IMR-90 (cell line): ENCODE measurements at regions not wholly inside any gene's neighbourhood (a gene's known extent, or its start where the extent isn't known, plus 50 kb on each side); places are given as distances from the start of the nearest gene placed in this dataset.

ENCODE experiments used
- ATAC-seq: fragments of 200-7000 bp; cut with Tn5 transposase; 2 replicates; pipeline ENCODE4 v1.9.1; 2020; ENCODE audit warnings: low read depth, mild to moderate bottlenecking, moderate library complexity
- BruUV-seq: library from RNA; stranded (reverse); fragments of 400-500 nt; replicated peaks from 2 replicates; lab custom pipeline; 2021; lab: Mats Ljungman, UMichigan
- CTCF ChIA-PET: fragments of 300-600 bp; formaldehyde crosslinking; extraction: SDS; loops from one replicate; lab custom pipeline; 2021; ENCODE audit warnings: antibody characterized with exemption; lab: Yijun Ruan, JAX
- POLR2A ChIA-PET: fragments of 300-600 bp; sonication (Branson Sonifier 250); formaldehyde crosslinking; loops from one replicate; lab custom pipeline; 2022; ENCODE audit warnings: antibody characterized with exemption; ENCODE audit not compliant: unreplicated experiment; lab: Charles Lee
- DNase-seq: peaks from one replicate; pipeline ENCODE4 v3.0.0; 2013
- H2AFZ ChIP-seq: replicated peaks from 2 replicates; pipeline ENCODE3; 2013; ENCODE audit warnings: low read length, mild to moderate bottlenecking; ENCODE audit not compliant: poor library complexity
- H2AK5ac ChIP-seq: 2 replicates; pipeline ENCODE4 v1.6.1; 2013; ENCODE audit warnings: low read depth, low read length, inconsistent platforms
- H2AK9ac ChIP-seq: replicated peaks from 2 replicates; pipeline ENCODE3; 2013; ENCODE audit warnings: mild to moderate bottlenecking, low read depth, low read length, moderate library complexity; ENCODE audit not compliant: poor library complexity
- H2BK120ac ChIP-seq: 2 replicates; pipeline ENCODE4 v1.6.1; 2013; ENCODE audit warnings: low read depth, low read length, inconsistent platforms
- H2BK15ac ChIP-seq: 3 replicates; pipeline ENCODE4 v1.6.1; 2013; ENCODE audit warnings: low read depth, low read length, inconsistent platforms
- H2BK20ac ChIP-seq: 2 replicates; pipeline ENCODE4 v1.6.1; 2013; ENCODE audit warnings: low read depth, mild to moderate bottlenecking, inconsistent platforms, low read length, moderate library complexity
- H2BK5ac ChIP-seq: 2 replicates; pipeline ENCODE4 v1.6.1; 2013; ENCODE audit warnings: mild to moderate bottlenecking, low read depth, low read length, inconsistent platforms; ENCODE audit not compliant: poor library complexity, severe bottlenecking
- H3K14ac ChIP-seq: replicated peaks from 2 replicates; pipeline ENCODE4 v1.6.1; 2013; ENCODE audit warnings: low read depth, low read length, inconsistent platforms
- H3K18ac ChIP-seq: 2 replicates; pipeline ENCODE4 v1.6.1; 2013; ENCODE audit warnings: low read depth, low read length, control low read depth
- H3K23ac ChIP-seq: 2 replicates; pipeline ENCODE4 v1.6.1; 2013; ENCODE audit warnings: low read depth, low read length, inconsistent platforms
- H3K27ac ChIP-seq: 2 replicates; pipeline ENCODE4 v1.5.1; 2013; ENCODE audit warnings: mild to moderate bottlenecking, control low read depth, low read length; ENCODE audit not compliant: insufficient read depth
- H3K27me3 ChIP-seq: 2 replicates; pipeline ENCODE4 v1.6.1; 2013; ENCODE audit warnings: low read length; ENCODE audit not compliant: control insufficient read depth, insufficient read depth
- H3K36me3 ChIP-seq: 2 replicates; pipeline ENCODE4 v1.6.1; 2013; ENCODE audit warnings: low read length, mixed read lengths; ENCODE audit not compliant: control insufficient read depth, insufficient read depth
- H3K4ac ChIP-seq: 2 replicates; pipeline ENCODE4 v1.6.1; 2013; ENCODE audit warnings: low read depth, low read length, inconsistent platforms
- H3K4me1 ChIP-seq: 2 replicates; pipeline ENCODE4 v1.6.1; 2013; ENCODE audit warnings: low read length, mixed read lengths; ENCODE audit not compliant: control insufficient read depth, insufficient read depth
- H3K4me2 ChIP-seq: 2 replicates; pipeline ENCODE4 v1.6.1; 2013; ENCODE audit warnings: low read depth, mild to moderate bottlenecking, control low read depth, low read length, moderate library complexity
- H3K4me3 ChIP-seq: 2 replicates; pipeline ENCODE4 v1.5.1; 2013; ENCODE audit warnings: low read depth, mild to moderate bottlenecking, control low read depth, low read length, moderate library complexity; ENCODE audit not compliant: insufficient read depth
- H3K56ac ChIP-seq: 2 replicates; pipeline ENCODE4 v1.6.1; 2013; ENCODE audit warnings: low read length, inconsistent platforms; ENCODE audit not compliant: insufficient read depth; ENCODE audit errors: extremely low read depth
- H3K79me1 ChIP-seq, 2 experiments: 2 replicates each; pipeline ENCODE4 v1.6.1; 2013; ENCODE audit warnings: low read length in 2 of 2, inconsistent platforms in 1 of 2, low read depth in 1 of 2
- H3K9ac ChIP-seq: 2 replicates; pipeline ENCODE4 v1.6.1; 2013; ENCODE audit warnings: low read depth, low read length, control low read depth
- H3K9me1 ChIP-seq: 2 replicates; pipeline ENCODE4 v1.6.1; 2013; ENCODE audit warnings: low read length, inconsistent platforms; ENCODE audit not compliant: insufficient read depth
- H3K9me3 ChIP-seq: 2 replicates; pipeline ENCODE4 v1.6.1; 2013; ENCODE audit warnings: low read length; ENCODE audit not compliant: control insufficient read depth, insufficient read depth
- H4K20me1 ChIP-seq: 2 replicates; pipeline ENCODE4 v1.6.1; 2013; ENCODE audit warnings: low read length, inconsistent platforms; ENCODE audit not compliant: insufficient read depth
- H4K5ac ChIP-seq: 2 replicates; pipeline ENCODE4 v1.6.1; 2013; ENCODE audit warnings: mild to moderate bottlenecking, low read depth, low read length, control low read depth
- H4K8ac ChIP-seq, 2 experiments: 2 replicates each; pipeline ENCODE4 v1.6.1; 2013; ENCODE audit warnings: low read depth in 2 of 2, low read length in 2 of 2, control low read depth in 1 of 2, inconsistent platforms in 1 of 2
- H4K91ac ChIP-seq: 2 replicates; pipeline ENCODE4 v1.6.1; 2013; ENCODE audit warnings: low read depth, low read length, inconsistent platforms; ENCODE audit not compliant: insufficient read depth
- CEBPB ChIP-seq: IDR thresholded peaks from 2 replicates; pipeline ENCODE4 v1.6.1; 2012; ENCODE audit warnings: low read depth, low read length, improper control_type of control experiment
- MAFK ChIP-seq: IDR thresholded peaks from 2 replicates; pipeline ENCODE4 v1.6.1; 2012; ENCODE audit warnings: low read depth, low read length, improper control_type of control experiment
- MXI1 ChIP-seq: IDR thresholded peaks from 2 replicates; pipeline ENCODE4 v1.6.1; 2012; ENCODE audit warnings: low read depth, mild to moderate bottlenecking, low read length, moderate library complexity, borderline replicate concordance
- RCOR1 ChIP-seq: IDR thresholded peaks from 2 replicates; pipeline ENCODE4 v1.6.1; 2012; ENCODE audit warnings: mild to moderate bottlenecking, low read length, improper control_type of control experiment; ENCODE audit not compliant: insufficient replicate concordance
- WGBS, 2 experiments: methylation state at CpG; one replicate each; pipeline versions ENCODE4 v1.1.5 to v1.1.7; 2013; ENCODE audit warnings: missing lambda C conversion rate in 2 of 2; ENCODE audit not compliant: insufficient read length in 1 of 2; ENCODE audit errors: extremely low coverage in 2 of 2; 5-methylcytosine and 5-hydroxymethylcytosine counted together
- dilution Hi-C: fragments of 300-500 bp; cut with HindIII; formaldehyde crosslinking; loops from one replicate; pipeline ENCODE4 v1.14.3; 2018; ENCODE audit warnings: low sequenced_read_pairs; ENCODE audit not compliant: unreplicated experiment
- in situ Hi-C: fragments of 300-500 bp; cut with MboI; formaldehyde crosslinking; loops from 3 replicates; pipeline ENCODE4 v1.14.3; 2019; ENCODE audit warnings: low sequenced_read_pairs, inconsistent platforms, mixed read lengths
- intact Hi-C: fragments of 100-400 bp; cut with micrococcal nuclease; formaldehyde crosslinking; loops from 2 replicates; pipeline ENCODE4 v1.10.0; 2022

DNA sequence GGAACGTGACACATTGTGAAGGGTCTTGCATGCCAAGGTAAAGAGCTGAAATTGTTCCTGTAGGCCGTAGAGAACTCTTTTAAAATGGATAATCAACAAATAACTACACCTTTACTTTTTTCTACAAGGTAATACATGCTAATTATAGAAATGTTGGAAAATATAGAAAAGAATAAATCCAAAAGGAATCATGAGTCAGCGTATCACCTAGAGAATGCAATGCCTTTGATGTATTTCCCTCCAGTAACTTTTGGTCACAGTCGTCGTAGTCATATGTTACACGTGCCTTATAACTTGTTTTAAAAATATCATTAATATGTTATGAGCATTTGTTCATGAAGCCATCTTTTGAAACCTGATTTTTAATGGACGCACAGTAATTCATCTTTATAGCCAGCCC, 100.6 kb downstream of the LIPG start:
- Histone ChIP-seq H4K91ac (no peak overlapping the region), H3K23ac (no peak overlapping the region), H2BK5ac (no peak overlapping the region), H3K9ac (no peak overlapping the region), H4K8ac (no peak overlapping the region), H3K36me3 (no peaks in the 10 kb centered on the region), H3K27me3 (peaks cover 31% of the 10 kb centered on the region), H3K9me1 (no peaks in the 10 kb centered on the region), H2AK9ac (no peak overlapping the region), H3K9me3 (no peaks in the 10 kb centered on the region), H3K4me2 (no peak overlapping the region), H3K14ac (no peak overlapping the region), H3K27ac (no peak overlapping the region), H3K4me3 (no peak overlapping the region), H2BK20ac (no peak overlapping the region), H3K4ac (no peak overlapping the region), H2AK5ac (no peak overlapping the region), H2BK120ac (no peak overlapping the region), H4K5ac (no peak overlapping the region), H3K4me1 (no peaks in the 10 kb centered on the region), H3K56ac (no peak overlapping the region), H2BK15ac (no peak overlapping the region), H2AFZ (no peak overlapping the region), H3K18ac (no peak overlapping the region), H4K20me1 (no peaks in the 10 kb centered on the region), H3K79me1 (no peaks in the 10 kb centered on the region)
- intact Hi-C loops (no loop called here), in situ Hi-C loops (no loop called here), dilution Hi-C loops (no loop called here)
- POLR2A ChIA-PET: no interaction called here
- CTCF ChIA-PET: no interaction called here
- no CpG with 5 or more reads among the region's 7 CpGs for WGBS, 2 experiments
- TF ChIP-seq MAFK (peak; percentile 55; the same call in 1 of the 2 replicates), CEBPB (no peak), RCOR1 (no peak), MXI1 (no peak)
- BruUV-seq: no TSS peak
- ATAC-seq: no peak
- no peak for DNase-seq
